ENCODE measurements at regions not wholly inside any gene's neighbourhood (a gene's known extent, or its start where the extent isn't known, plus 50 kb on each side); places are given as distances from the start of the nearest gene placed in this dataset.

DNA sequence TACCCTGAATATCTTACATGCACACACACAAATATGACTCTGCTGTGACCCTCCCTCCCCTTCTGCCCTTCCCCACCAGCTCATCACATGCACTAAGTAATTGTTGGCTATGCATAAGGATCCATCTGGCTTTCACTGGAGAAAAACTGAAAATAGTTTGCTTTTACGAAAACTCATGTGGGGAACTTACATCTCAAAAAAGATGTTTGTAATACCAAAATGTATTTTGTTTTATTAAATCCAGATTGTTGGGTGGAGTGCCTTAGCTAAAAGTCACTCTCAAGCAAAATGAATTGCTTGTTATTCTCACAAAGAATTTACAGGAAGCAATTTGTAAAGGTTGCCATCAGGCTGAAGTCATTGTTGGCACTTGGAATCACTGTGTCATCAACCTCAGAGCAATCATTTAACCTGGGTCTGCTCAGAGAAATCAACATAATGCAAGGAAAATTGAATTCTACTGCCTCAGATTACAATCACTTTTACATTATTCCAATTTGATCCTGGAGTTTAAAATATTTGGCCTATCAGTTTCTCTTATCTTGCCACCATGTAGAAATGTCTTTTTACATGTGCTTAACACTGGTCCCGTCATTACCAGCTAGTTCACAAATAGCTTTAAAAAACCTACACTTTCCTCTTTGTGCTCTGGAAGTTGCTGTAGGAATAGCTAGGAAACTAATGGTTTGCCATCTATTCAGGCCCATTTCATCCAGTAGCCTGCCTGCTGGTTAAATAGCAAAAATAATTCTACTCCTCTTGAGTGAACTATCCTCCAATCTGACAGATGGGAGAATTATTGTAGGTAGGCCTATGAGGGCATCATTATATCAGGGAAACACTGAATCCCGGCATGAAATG lies 90.3 kb upstream of the TMEM17 start:
- no peak for DNase-seq (ENCODE audit: low read depth in 2 of 2)

DNA sequence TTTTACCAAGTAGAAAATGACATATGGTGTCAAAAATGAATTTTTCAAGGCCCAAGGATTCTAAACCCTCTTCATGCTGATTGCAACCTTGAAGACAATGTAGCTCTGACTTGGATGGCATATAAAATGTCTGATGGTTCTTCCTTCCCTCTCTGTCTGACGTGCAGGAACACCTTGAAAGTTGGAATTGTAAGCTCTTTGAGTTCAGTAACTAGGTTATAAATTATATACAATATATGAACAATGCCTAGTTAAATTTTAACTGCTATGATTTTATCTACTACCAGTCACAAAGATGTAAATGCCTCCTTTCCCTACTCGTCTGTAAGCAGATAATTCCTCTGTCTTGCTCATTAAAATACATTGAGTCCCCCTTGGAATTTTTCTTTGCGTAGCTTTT lies 89.5 kb upstream of the TMEM17 start:
- DNase-seq (ENCODE audit: low read depth in 2 of 2) = no peak

DNA sequence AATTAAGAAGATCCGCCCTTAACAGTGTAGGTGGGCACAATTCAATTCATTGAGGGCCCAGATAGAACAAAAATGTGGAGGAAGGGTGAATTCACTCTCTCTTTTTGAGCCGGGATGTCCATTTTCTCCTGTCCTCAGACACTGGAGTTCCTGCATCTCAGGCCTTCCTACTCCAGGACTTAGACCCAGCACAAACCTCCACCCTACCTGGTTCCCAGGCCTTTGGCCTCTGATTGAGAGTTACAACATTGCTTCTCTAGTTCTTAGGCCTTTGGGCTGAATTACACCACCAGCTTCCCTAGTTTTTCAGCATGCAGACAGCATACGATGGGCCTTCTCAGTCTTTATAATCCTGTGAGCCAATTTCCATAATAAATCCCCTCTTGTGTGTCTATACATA lies 87.8 kb upstream of the TMEM17 start:
- no peak for DNase-seq (ENCODE audit: low read depth in 2 of 2)

DNA sequence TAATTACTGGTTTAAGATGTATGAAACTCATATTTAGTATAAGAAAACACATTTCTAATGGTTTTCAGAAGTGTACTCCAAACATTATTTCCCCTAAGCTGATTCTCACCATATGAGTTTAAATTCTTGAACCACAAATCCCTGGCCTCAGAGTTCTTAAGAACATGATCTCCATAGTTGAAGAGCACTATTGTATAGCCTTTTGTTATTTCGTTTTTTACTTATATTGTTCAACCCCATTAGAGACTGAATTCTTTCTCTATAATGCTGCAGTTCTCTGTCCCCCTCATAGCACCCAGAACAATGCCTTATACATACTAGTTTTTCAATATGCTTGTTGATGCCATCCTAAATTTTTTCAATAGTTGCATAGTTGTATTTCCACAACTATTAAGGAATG lies 85.5 kb upstream of the TMEM17 start:
- DNase-seq (ENCODE audit: low read depth in 2 of 2) = no peak

DNA sequence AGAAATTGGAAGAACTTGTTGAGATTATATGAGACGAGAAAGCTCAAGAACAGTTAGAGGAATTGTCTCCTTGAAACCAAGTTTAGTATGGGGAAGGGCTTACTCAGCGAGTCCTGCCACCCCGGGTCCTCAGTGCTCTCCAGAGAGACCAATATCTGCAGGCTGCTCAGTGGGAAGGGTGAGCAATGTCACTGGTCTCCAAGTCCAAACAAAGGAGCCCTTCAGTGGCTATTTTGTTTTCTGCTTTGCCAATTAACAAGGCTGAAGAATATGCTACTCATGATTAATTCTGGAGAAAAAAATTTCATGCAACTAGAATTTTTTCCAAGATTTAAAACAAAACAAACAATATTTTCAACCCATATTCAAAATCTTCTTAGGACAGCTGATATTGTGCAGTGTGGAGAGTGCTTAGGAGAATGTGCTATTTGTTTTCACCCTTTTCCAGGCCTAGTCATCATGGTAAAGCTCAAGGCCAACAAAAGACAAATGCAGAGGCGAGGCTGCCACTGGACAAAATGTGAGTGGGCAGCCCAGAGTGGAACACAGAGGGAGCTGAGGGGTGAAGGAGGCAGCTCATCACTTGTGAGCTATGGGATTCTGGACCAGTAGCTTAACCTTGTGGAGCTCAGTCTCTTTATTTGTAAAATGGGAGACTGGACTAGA lies 83.8 kb upstream of the TMEM17 start:
- no peak for DNase-seq (ENCODE audit: low read depth in 2 of 2)

DNA sequence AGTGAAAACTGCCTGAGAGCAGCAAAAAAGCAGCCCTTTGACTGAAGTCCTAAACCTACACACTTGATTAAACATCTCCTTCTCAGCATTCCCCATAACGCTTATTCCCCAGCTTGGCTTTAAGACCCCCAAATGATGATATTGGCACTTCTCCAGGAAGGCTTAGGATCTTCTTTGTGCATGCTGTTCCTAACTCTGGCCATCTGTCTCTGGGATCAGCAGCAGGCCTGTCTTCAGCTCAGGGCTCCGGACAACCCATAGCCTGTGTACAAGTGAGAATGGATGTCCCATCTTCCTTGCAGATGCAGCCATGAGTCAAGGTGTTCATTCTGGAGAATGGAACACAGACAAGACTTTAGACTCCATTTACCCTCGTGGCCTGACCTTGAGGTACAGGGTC lies 81.6 kb upstream of the TMEM17 start:
- DNase-seq (ENCODE audit: low read depth in 2 of 2) = no peak

- DNase-seq (ENCODE audit: low read depth in 2 of 2) = no peak
Measured at GRCh38 chr2:62586981-62587380, 81.0 kb upstream of the TMEM17 start.

DNA sequence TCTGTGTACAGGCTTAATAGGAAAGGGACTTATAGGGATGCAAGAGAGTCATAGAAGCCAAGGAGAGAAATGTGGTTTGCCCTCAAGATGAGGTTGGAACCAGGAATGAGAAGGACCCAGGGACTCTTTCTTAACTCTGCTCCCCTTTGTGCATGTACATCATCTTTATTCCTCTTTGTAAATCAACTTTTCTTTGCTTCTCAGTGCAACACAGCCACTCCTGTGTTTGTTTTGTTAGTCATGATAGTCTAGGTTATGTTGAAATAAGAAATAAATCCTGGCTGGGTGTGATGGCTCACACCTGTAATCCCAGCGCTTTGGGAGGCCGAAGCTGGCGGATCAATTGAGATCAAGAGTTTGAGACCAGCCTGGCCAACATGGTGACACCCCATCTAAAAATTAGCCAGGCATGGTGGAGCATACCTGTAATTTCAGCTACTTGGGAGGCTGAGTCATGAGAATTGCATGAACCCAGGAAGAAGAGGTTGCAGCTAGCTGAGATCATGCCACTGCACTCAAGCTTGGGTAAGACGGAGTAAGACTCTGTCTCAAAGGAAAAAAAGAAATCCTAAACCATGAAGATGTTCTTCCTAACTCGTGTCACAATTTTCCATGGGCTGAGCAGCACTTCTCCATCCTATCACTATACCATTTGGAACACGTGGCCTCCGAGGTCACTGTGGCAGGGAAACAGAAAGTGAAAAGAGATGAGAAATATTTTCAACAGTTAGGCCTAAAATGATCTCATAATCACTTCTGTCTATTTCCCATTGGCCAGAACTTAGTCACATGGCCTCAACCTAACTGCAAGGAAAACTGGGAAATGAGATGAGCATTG lies 73.0 kb upstream of the TMEM17 start:
- DNase-seq (ENCODE audit: low read depth in 2 of 2) = no peak

DNA sequence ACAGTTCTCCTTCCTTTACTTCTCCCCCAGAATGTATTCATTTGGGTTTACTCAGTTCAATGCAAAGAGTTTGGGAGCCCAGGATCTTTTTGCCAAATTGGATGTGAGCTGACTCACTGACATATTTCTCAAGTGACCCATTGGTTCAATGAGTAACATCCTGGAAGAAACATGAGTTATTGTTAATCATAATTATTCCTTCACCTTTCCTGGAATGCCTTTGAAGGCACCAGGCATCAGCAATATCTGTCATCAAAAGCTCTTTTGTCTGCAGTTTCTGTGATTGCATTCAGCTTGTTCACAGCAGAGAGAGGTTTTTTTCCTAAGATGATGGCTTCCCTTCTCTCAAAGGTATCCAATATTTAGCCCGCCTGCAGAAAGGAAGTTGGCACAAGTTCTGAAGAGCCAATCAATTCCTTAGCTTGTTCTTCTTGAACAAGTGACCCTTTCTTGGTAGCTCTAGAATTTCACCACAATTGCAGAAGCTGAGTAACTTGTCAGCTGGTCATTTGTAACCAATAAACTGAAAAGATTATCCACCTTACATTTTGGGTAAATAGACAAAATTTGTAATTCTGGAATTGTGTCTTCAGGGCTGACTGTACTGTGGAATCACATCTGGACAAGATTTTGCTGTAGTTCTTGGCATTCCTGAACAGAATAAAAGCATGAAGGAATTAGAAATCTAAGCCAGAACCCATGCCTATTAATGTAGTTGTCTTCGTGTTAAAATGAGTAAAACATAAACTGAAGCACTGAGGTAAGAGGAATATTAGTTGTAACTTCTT lies 72.2 kb upstream of the TMEM17 start:
- DNase-seq (ENCODE audit: low read depth in 2 of 2) = no peak

GRCh38 chr2:62576276-62576939 lies 70.4 kb upstream of the TMEM17 start:
- DNase-seq (ENCODE audit: low read depth in 2 of 2) = no peak

DNA sequence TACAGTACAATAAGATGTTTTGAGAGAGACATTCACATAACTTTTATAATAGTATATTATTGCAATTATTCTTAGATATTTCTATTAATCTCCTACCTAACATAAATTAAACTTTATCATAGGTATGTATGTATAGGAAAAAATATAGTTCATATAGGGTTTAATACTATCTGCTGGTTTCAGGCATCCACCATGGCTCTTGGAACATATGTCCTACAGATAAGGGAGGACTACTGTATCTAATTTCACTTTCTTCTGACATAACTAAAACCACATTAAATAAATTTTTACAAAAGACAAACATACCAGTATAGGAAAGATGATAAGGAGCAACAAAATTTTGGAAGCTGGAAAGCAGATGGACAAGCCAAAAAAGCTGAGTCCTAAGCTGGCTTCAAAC lies 67.9 kb upstream of the TMEM17 start:
- DNase-seq (ENCODE audit: low read depth in 2 of 2) = no peak

DNA sequence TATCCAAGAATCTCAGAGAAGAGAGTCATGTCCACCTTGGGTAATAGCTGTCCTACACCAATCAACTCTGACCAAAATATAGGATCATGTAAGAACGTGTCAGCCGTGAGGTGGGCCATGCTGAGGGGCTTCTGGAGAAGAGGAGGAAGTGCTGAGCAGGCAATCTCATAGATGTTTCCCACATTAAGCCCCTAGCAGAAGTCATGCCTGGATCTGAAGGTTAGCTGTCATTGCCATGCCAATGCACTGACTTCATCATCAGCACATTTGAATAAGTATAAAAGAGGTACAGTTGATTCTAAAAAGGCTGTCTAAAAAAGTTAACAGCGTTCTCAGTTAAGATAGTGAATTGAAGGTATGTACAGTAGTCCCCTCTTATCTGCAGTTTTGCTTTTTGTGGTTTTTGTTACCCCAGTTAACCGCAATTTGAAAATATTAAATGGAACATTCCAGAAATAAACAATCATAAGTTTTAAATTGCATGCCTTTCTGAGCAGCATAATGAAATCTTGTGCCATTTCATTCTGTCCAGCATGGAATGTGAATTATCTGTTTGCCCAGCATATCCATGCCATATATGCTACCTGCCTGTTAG lies 67.2 kb upstream of the TMEM17 start:
- no peak for DNase-seq (ENCODE audit: low read depth in 2 of 2)

GRCh38 chr2:62570861-62571698 lies 65.1 kb upstream of the TMEM17 start:
- DNase-seq (ENCODE audit: low read depth in 2 of 2) = peak in 1 of 2 donors; percentile 3

GRCh38 chr2:62569907-62570841 lies 64.2 kb upstream of the TMEM17 start:
- no peak for DNase-seq (ENCODE audit: low read depth in 2 of 2)

- no peak for DNase-seq (ENCODE audit: low read depth in 2 of 2)
Measured at GRCh38 chr2:62568983-62569837, 63.2 kb upstream of the TMEM17 start.

DNA sequence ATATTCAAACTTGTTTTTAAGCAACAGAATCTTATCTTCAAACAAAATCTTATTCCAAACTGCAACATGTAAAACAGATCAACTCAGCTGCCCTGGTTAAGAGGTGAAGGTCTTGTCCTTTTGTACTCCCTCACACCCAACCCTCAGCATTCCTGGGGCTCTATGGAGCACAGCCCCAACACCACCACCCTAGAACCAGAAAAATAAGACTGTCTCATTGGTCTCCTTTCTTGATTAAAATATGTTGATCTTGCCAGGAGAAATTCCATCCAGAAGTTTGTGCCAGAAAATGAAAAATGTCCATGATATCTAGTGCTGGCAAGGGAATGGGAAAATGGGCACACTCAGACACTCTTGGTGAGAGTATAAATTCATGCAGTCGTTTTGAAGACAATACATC lies 62.1 kb upstream of the TMEM17 start:
- DNase-seq (ENCODE audit: low read depth in 2 of 2) = no peak

- DNase-seq (ENCODE audit: low read depth in 2 of 2) = no peak
Measured at GRCh38 chr2:62567669-62568068, 61.7 kb upstream of the TMEM17 start.

- no peak for DNase-seq (ENCODE audit: low read depth in 2 of 2)
Measured at GRCh38 chr2:62566847-62567246, 60.9 kb upstream of the TMEM17 start.
